ENCODE measurements at regions not wholly inside any gene's neighbourhood (a gene's known extent, or its start where the extent isn't known, plus 50 kb on each side); places are given as distances from the start of the nearest gene placed in this dataset.
A peak's percentile ranks its signal among the peaks of the same experiment; 100 is the strongest.

GRCh38 chr18:10009321-10010144, 95.7 kb downstream of the VAPA start:
- DNase-seq, result no peak

GRCh38 chr18:10010611-10011015, 96.8 kb downstream of the VAPA start:
- peak; percentile 93 for DNase-seq

- DNase-seq, result no peak
These were observed 97.2 kb downstream of the VAPA start for GRCh38 chr18:10011061-10011460.

- DNase-seq, result no peak
These were observed 97.9 kb downstream of the VAPA start for GRCh38 chr18:10011751-10012150.

GRCh38 chr18:10012526-10012925, 98.7 kb downstream of the VAPA start:
- no peak for DNase-seq

DNA sequence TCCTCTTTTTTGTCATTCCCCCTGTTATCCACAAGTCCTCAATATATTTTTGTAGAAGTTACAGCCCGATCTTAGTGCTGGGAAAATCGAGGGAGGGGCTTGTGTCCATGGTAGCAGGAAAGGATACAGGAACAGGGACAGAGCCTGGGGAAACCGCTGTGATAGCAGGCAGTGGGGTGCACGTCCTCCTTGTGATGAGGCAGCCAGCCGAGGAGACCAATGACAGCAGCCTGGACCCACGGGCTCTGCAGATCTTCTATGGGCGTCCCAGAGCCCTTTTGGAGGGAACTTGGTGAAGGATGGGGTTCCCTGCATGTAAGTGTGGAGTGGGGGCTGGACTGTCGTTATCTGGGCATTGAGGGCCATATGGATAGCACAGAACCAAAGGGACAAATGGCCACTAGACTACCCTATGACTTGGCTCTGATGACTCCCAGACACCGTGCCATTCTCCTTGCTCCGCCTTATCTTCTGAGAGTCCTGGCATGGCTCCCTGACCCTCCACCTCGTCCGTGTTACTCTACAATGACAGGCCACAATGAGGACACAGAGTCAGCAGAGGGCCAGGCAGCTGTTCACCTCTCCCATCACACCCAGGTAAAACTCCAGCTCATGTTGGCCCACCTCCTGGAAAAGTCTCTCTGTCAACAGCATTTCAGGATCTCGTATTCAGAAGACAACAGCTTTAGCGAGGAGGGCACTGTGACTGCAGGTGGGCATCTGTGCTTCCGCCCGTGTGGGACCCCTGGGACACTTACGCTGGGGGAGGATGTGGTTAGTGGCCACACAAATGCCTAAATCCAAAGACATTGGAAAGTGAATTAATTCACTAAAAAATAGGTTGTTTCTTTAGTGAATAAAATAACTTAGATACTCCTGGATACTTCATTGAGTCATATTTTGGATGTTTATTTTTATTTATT, 100.1 kb downstream of the VAPA start:
- DNase-seq, result no peak

DNA sequence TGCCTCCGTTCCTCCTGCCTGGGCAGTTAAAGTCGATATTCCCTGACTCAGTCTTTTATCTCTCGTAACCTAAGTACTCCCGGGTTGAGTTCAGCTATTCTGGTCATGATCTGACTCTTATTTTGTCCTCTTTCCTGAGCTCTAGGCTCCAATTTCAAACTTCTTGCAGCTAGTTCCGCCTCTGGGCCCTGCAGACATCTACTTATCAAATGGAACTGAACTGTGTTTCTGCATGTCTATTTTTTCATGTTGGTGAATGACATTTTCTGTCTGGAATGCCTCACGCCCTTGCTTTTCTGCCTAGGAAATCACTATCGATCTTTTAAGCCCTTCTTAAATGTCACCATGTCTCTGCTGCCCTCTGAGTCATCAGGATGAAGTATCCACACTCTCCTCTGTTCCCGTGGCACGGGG, 101.5 kb downstream of the VAPA start:
- DNase-seq, result peak; percentile 76

- peak; percentile 99 for DNase-seq
These were observed 102.4 kb downstream of the VAPA start for GRCh38 chr18:10015941-10016819.

DNA sequence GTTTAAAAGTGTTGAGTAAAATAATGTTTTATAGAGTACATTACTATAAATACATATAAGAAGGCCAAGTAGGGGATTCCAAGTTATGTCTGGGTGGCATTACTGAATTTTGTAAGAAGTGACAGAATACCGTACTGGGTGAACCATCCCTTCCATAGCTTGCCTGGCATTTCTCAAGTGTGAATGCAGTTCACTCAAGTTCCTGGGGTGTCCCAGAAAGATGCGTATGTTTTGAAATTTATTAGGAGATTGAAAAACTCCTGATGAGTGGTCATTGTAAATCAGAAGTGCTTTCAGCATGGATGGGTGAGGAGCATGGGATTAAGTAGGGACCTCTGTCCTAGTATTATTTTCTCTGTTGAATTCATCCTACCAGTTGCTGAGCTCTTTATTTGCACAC, 103.2 kb downstream of the VAPA start:
- peak; percentile 41 for DNase-seq

GRCh38 chr18:10018289-10018688, 104.5 kb downstream of the VAPA start:
- no peak for DNase-seq

DNA sequence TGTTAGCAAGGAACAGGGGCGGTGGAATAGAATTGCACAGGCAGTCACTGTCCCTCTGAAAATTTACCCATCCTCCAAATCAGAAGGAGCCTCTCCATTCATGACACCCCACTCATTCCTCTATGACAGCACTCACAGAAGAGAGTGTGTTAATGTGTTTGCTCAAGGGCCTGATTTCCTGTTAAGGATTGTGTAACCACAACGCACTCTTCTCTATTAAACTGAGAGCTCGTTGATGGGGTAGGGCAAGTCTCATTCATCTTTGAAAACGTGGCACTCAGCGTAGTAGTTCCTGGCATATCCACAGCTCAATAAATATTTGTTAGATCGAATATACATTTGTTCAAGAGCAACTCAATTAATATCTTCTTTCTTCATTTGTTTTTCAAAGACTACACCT, 106.4 kb downstream of the VAPA start:
- DNase-seq, result peak; percentile 20

- DNase-seq, result no peak
These were observed 108.5 kb downstream of the VAPA start for GRCh38 chr18:10022365-10022764.

GRCh38 chr18:10023853-10024570, 110.2 kb downstream of the VAPA start:
- DNase-seq, result no peak

GRCh38 chr18:10025711-10026670, 112.2 kb downstream of the VAPA start:
- no peak for DNase-seq

DNA sequence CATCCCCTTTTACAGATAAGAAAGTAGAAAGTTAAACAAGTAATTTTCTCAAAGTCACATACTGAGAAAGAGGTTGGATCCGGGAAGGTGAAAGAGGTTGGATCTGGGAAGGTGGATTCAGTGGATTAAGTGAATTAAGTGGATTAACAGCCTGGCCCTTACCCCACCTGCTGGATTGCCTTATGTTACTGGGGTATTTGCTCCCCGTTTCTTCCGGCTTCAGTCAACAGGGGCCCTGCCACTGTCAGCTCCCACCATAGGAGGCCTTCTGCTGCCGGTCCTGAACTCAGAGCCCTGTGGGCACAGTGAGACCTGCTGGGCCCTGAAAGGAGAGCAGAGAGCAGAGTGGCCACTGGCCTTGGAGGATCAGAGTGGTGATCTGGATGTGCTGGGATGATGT, 113.2 kb downstream of the VAPA start:
- DNase-seq, result no peak

DNA sequence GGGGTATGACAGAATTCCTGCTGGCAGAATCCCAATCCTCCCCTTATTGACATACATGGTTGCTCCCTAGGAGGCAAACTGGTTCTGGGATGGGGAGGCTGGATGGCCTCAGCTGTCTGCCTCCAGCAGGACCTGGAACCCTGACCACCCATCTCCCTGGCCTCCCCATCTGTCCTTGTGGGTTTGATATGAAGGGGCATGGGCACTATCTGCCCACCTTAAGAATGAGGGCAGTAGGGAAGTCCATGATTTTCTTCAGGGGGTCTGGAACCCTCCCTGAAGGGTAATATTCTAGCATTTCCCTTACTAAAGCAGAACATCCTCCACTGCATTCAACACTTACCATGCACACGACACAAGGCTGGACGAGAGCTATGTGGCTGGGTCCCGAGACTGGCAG, 113.6 kb downstream of the VAPA start:
- DNase-seq, result no peak

GRCh38 chr18:10029711-10030110, 115.9 kb downstream of the VAPA start:
- DNase-seq, result no peak

GRCh38 chr18:10030816-10031541, 117.2 kb downstream of the VAPA start:
- no peak for DNase-seq

DNA sequence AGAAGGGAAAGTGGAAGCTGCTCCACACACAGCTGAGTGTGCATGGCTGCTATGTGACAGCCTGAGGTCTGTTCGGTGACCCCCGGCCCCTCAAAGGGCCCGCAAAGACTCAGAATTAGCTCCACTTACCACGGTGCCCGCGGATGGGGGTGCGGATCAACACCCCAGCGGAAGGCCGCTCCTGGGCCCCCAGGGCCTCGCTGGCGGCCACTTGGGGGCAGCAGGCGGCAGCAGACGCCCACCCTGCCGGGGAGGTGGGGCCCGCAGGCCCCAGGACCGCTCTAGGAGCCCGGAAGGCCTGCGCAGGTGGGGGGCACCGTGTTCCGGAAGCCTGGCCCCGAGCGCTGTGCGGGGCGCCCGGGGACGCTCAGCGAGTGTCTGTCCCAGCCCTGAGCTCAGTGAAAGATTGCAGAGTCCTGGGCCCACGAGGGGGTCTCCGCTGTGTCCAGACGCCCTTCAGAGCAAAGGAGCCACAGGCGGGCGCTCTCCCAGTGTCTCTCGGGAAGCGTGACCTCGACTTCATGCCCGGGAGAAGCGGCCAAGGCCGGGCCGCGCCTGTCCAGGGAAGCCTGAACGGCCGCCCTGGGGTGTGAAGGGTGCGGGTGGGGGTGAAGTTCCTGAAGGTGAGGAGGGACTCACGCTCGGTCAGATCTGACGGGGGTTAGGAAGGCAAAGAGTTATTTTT, 118.7 kb downstream of the VAPA start:
- no peak for DNase-seq
